ENCODE measurements at regions not wholly inside any gene's neighbourhood (a gene's known extent, or its start where the extent isn't known, plus 50 kb on each side); places are given as distances from the start of the nearest gene placed in this dataset.

- DNase-seq, result no peak
Measured at GRCh38 chr11:11038782-11039181, 180.9 kb upstream of the ZBED5 start.

GRCh38 chr11:11038352-11038751 is 180.5 kb upstream of the ZBED5 start:
- DNase-seq, result no peak

- DNase-seq, result peak; percentile 59
Measured at GRCh38 chr11:11036848-11037732, 179.2 kb upstream of the ZBED5 start.

- peak; percentile 24 for DNase-seq
Measured at GRCh38 chr11:11036185-11036847, 178.5 kb upstream of the ZBED5 start.

- no peak for DNase-seq
Measured at GRCh38 chr11:11035331-11035730, 177.5 kb upstream of the ZBED5 start.

GRCh38 chr11:11034476-11034875 is 176.6 kb upstream of the ZBED5 start:
- no peak for DNase-seq

- no peak for DNase-seq
Measured at GRCh38 chr11:11032066-11032465, 174.2 kb upstream of the ZBED5 start.

- DNase-seq, result no peak
Measured at GRCh38 chr11:11029027-11029426, 171.2 kb upstream of the ZBED5 start.

GRCh38 chr11:11028017-11028692 is 170.3 kb upstream of the ZBED5 start:
- peak; percentile 88 for DNase-seq

GRCh38 chr11:11027288-11027687 is 169.4 kb upstream of the ZBED5 start:
- DNase-seq, result no peak

GRCh38 chr11:11025087-11025486 is 167.2 kb upstream of the ZBED5 start:
- no peak for DNase-seq

- DNase-seq, result peak; percentile 38
Measured at GRCh38 chr11:11022125-11022730, 164.4 kb upstream of the ZBED5 start.

GRCh38 chr11:11021563-11021962 is 163.7 kb upstream of the ZBED5 start:
- DNase-seq, result no peak

GRCh38 chr11:11020747-11021149 is 162.9 kb upstream of the ZBED5 start:
- DNase-seq, result no peak

- DNase-seq, result no peak
Measured at GRCh38 chr11:11020219-11020726, 162.4 kb upstream of the ZBED5 start.

- no peak for DNase-seq
Measured at GRCh38 chr11:11016943-11017342, 159.1 kb upstream of the ZBED5 start.

GRCh38 chr11:11016068-11016467 is 158.2 kb upstream of the ZBED5 start:
- DNase-seq, result no peak

GRCh38 chr11:11011617-11012016 is 153.8 kb upstream of the ZBED5 start:
- DNase-seq, result no peak

GRCh38 chr11:11010624-11011127 is 152.8 kb upstream of the ZBED5 start:
- peak; percentile 20 for DNase-seq

GRCh38 chr11:11009179-11009578 is 151.3 kb upstream of the ZBED5 start:
- no peak for DNase-seq

- no peak for DNase-seq
Measured at GRCh38 chr11:11004069-11004468, 146.2 kb upstream of the ZBED5 start.

- no peak for DNase-seq
Measured at GRCh38 chr11:11003226-11003625, 145.4 kb upstream of the ZBED5 start.
